NCI-H2227 (cell line): ENCODE measurements at regions not wholly inside any gene's neighbourhood (a gene's known extent, or its start where the extent isn't known, plus 50 kb on each side); places are given as distances from the start of the nearest gene placed in this dataset.

Experiments
- DNase-seq: peaks from one replicate; lab custom pipeline; 2025; ENCODE audit not compliant: unreplicated experiment; lab: John Stamatoyannopoulos, UW

DNA sequence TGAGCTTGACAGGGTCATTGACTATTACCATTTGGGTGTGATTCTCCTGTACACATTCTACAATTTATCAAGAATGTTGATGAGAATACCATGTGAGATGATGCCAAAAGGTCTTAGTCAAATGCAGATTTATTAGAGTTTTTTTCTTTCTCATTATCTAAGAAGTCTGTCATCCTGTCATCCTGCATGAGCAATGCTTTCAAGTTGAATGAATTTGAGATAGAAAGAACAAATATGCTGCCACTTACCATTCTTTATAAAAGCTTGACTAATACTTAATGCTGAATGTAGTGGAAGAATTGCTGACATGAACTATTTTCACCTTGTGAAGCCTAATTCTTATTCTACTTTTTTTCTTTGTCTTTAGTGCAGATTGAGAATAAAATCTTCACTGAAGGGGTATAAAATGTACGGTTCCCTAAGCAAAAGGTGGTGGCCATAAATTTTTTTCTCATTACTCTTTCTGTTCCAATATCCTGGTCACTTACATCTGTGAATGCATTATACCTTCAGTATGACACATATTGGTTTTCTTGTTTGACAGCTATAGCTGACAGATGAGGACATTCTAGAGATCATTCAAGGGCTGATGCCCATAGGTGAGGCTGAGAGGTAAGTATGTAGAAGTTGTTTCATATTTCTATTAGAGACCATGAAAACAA is 1434.7 kb downstream of the SLITRK1 start:
- DNase-seq: no peak

DNA sequence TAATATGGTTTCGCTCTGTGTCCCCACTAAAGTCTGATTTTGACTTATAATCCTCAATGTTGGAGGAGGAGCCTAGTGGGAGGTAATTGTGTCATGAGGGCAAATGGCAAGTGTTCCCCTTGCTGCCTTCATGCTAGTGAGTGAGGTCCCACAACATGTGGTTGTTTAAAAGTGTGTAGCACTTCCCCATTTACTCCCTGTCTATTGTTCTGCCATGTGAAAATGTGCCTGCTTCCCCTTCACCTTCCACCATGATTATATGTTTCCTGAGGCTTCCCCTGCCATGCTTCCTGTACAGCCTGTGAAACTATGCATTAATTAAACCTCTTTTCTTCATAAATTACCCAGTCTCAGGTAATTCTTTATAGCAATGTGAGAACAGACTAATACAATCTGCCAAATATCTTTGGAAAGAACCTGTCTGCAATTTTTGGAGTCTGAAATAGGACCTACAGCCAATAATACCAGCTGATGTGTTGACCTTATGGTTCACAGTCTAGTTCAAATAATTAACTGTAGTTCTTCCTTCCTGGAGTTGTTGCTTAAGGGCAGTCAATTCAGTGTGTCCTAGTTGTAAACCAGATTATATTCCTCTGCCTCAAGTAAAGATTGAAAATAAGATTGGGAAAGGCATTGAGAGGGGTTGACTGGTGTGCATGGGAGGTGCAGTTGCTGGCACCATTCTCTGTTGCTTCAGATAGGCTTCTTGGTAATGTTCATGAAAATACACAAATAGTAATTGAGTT is 1442.9 kb downstream of the SLITRK1 start:
- DNase-seq: no peak

DNA sequence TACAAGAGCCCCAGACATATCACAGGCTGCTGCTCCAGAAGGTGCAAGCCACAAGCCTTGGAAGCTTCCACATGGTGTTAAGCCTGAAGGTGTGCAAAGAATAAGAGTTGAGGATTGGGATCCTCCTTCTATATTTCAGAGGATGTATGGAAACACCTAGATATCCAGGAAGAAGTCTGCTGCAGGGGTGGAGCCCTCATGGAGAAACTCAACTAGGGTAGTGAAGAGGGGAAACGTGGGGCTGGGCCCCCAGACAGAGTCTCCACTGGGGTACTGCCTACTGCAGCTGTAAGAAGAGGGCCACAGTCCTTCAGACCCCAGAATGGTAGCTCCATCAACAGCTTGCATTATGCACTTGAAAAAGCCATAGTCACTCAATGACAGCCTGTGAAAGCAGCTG is 1444.0 kb downstream of the SLITRK1 start:
- no peak for DNase-seq

DNA sequence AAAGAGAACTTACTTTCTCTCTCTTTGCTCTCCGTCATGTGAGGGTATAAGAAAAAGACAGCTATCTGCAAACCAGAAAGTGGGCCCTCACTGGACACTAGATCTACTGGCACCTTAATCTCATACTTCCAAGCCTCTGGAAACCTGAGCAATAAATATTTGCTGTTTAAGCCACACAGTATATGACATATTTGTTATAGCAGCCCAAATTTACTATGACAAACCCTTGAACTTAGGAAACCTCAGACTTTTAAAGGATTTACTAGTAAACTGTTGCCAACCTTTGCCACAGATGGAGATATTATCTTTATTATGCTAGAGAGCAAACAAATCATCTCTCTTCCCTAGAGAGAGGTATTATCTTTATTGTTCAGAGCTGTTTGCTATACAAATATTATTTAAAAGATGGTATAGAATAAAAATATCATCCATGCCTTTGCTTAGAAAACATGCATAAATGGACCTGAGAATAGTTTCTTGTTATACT is 1446.1 kb downstream of the SLITRK1 start:
- DNase-seq: no peak

DNA sequence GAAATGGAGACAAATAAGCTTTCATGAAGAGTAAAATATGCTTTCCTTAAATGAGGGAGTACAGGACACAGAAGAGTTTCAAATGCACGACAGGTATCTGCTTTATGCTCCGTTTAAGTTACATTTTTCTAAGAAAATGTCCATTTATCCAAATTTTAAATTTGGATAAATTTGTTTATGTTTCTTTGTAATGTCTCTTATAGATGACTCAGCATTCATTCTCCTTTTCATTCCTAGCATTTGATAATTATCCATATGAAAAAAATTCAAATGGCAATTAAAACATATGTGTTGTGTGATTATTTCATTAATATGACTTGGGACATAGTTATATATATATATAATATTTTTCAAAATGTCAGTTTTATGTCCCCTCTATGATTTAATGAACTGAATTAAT is 1449.3 kb downstream of the SLITRK1 start:
- no peak for DNase-seq

DNA sequence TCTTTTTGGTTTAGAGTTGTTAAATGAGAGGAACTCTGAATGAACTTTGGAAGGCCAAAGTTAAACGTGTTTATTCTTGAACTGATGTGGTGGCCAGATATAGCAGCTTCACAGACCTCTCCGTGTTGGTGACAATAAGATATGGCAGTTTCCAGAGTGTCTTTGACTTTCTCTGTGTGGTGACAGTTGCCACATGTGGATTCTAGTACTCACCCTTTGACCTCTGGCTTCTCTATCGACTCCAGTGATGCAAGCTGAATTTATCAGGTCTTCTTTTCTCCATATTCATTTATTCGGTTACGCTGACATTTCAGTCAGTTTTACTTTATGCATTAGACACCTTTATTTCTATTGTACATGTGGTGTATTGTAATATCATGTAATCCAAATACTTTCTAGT is 1469.5 kb downstream of the SLITRK1 start:
- DNase-seq: no peak

DNA sequence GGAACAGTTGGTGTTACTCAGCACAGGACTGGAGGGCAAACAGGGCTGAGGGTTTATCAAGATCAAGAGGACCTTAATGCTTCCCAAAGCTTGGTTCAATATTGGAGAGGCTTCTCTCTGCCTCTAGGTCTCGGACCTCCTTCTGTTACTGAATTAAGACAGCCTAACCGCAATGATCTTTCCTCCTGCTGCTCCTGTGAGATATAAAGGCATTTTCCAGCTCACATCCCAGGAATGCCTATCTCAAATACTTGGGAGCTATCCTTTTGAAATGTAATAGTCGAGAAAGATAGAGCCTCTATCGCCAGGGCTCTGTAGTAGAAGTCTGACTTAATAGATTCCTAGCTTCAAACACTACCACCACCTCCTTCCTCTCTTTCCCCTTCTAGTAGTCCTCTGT is 1475.0 kb downstream of the SLITRK1 start:
- DNase-seq: no peak

DNA sequence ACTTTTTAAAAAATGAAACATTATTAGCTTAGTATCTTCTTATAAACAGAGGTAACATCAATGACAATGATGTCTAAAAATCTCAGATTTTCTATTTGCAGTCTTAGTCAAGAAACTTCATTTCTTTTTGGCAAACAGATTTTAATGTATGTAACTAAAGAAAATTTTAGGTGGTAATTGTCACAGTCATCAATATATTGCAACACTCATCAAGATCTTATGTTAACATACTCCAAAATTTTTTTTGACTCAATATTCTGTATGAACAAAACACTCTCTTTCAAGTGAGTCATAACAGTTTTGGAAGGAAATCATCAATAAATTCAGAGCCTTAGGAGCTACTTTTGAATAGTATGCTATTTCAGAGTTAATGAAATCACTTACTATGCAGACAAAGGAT is 1507.6 kb downstream of the SLITRK1 start:
- DNase-seq: no peak

DNA sequence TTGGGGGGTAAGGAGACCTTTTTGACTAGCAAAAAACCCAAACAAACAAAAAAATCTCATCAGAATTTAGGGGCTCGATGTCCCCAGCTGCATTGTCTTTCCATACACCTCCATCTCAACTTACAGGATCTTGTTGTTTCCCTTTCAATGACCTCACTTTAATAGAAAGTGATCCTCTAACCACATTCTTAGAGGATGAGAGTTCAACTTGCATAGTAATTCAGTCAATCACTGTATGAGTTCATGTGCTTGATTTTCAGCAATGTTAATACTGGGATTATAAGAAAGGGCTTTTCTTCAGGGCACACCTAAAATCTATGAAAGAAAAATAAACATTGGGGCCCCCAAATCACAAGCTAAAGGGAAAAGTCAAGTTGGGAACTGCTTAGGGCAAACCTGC is 1512.0 kb downstream of the SLITRK1 start:
- DNase-seq: no peak

DNA sequence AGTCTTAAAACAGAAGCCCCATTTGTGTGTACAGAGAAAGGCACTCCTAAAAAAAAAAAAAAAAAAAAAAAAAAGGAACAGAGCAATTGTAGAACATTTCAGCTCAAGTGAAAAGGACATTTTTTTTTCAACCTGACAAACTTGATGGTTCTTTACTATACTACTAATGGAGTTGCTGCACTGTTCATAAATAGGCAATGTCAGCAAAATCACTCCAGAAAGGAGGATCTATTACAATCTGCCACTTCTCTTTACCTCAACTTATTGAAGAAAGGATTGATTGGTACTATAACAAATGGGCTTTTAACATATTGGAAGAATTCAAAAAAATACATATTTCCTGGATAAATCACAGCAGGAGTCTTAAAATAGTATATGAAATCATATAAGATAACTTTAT is 1517.7 kb downstream of the SLITRK1 start:
- no peak for DNase-seq

DNA sequence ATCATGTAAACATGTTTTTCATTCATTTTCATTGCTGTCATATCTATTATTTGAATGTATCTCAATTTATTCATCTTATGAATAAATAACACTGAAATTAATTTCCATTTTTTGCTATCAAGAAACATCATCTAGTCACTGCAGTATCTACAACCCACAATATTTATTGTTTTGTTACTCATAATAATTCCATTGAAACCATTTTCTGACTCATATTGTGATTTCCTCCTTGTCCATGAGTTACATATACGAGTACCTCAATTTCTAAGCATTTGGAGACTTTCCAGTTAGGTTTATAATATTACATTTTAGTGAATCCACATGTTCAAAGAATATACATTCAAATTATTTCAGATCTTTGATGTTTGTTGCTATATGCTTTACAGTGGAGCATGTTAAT is 1524.0 kb downstream of the SLITRK1 start:
- no peak for DNase-seq

DNA sequence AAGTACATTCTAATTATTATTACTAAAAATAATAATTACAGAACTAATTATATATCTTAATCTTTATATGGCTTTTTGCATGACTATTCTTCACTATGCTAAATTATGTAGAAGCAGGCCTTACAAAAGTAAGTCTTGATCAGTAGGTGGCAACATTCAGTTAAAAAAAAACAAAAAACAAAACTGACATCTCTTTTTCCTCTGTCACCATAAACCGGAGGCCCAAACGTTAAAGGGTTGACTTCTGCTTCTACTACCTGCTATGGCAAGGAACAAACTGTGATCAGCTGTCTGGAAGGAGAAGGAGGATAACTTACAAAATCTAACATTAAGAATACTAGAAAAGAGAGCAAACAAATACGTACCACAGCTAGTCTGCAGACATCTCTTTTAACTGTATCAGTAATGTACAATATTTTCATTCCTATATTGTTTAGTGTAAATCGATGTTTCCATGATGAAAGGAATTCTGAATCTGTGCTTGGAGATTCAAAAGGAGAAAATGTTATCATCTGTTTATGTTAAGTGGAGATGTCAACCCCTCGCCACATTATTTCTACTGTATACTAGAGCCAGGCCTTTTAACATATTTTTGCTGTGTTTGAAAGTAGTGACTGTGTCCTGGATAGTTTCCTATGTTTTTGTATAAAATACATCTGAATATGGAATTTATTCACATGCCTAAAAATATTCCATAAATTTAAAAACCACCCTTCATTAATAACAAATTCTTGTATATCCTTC is 1525.4 kb downstream of the SLITRK1 start:
- no peak for DNase-seq

DNA sequence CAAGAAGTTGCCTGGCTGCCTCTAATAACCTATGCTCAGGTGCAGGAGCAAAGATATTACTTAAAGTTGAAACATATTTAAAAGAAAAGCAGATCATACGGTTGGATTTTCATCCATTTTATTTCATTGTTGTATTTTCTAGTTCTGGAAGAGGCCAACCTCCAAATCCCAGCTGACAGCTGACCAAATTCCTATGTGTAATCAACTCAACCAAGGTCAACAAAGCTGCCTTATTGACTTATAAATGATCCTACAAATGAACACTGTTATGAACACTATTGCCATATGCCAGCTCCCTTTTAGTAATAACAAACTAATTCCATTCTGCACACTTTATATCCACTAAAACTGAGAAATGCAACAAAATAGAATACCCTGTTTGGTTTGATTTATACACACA is 1537.4 kb downstream of the SLITRK1 start:
- no peak for DNase-seq

DNA sequence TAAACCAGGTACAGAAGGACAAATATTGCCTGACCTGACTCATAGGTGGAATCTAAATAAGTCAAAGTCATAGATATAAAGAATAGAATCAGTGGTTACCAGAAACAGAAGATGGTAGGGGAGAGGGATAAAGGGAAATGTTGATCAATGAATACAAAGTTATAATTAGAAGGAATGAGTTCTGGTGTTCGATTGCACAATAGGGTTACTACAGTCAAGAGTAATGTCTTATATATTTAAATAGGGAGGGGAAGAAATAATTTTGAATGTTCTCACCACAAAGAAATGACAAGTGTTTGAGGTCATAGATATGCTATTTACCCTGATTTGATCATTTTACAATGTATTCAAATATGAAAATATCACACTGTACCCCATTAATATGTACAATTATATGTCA is 1541.2 kb downstream of the SLITRK1 start:
- DNase-seq: no peak

DNA sequence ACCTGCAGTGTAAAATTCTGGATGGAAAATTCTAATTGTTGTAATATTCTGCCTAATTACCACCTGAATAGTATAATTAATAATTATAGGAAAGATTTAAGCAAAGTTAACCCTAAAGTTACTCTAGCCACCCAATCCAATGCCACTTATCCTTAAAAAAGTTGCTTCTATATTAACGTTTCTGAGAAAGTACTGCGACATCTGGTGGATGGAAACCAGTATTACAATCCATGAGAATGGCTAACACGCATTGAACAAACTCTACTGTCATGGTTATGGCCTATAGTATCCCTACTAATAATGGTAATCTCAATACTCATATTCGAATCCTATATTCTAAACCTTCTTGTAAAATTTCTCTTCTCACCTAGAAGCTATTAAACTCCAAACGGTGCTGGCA is 1551.8 kb downstream of the SLITRK1 start:
- no peak for DNase-seq

DNA sequence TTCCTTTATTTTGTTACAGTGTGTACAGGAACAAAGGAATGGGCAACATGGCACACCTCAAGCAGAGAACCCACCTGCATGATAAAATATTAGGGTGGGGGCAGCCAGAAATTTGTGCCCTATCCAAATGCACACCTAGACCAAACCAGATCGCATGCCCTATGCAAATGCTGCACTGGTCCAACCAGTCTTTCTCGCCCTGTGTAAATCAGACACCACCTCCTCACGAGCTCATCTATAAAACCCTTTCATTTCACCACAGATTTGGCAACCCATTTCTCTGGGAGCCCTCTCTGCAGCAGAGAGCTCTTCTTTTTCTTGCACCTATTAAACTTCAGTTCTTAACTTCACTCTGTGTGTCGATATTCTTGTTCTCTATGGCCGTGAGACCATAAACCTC is 1559.2 kb downstream of the SLITRK1 start:
- DNase-seq: no peak

DNA sequence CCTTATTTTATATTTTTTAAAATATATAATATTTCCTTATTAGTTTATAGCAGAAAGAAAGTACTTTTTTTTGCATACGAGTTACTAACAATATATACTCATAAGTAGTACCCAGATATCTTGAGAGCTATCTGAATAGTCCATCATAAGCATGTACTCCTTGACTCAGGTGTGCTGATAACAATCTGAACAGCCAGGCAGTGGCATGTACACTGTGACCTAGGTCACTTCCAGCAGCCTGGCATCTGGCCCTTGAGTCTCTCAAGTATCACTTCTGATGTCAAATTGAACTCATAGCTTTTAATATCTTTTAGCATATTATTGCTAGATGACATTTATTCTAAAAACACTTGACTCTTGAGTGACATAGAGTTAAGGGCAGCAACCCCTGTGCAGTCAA is 1576.7 kb downstream of the SLITRK1 start:
- DNase-seq: no peak

DNA sequence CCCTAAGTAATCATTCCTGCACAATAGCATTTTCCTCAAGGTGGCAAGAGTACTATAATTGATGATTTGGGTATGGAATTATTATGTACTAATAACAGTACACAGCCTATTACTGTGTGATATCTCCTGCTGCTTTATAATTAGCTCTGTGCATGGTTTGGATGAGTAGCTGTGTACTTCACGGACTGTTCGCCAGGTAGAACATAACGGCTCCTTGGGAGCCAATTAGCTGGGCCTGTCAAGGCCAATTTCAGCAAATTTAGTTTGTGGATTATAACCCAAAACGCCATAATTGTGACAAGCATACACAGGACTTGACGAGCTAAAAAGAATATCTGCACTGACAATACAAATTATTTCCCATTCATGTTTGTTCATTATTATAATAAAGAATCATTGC is 1584.2 kb downstream of the SLITRK1 start:
- no peak for DNase-seq

DNA sequence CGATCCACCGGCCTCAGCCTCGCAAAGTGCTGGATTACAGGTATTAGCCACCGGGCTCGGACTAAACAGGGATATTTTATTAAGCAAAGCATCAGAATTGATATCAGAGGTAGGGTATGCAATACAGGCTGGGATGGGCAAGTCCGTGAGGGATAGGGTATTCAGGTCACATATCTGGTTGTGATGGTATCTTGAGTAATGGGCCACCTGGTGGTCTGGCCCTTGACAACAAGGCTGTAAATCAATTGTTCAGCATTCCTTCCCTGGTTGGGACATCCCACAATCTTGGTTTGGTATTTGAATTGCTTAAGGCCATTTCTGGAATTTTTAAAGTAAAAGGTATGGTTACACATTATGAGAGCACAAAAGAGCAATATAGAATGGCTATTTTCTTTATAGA is 1588.0 kb downstream of the SLITRK1 start:
- no peak for DNase-seq

DNA sequence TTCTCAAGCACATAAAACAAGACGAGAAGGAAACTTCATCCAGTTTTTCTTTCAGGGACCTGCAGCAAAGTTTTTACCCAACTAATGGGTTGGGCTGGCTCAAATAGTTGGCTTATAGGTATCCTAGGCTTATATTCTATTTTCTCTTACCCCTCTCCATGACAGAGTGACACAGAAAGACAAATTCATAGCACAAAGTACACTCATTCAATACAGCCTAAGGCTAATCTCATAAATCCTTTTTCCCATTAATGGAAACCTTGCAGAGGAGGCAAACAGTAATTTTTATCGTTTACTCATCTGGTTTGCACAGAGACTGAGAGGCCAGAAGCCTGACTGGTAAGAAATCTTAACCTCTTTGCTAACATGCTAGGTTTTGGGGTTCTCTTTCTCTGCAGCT is 1589.9 kb downstream of the SLITRK1 start:
- no peak for DNase-seq

DNA sequence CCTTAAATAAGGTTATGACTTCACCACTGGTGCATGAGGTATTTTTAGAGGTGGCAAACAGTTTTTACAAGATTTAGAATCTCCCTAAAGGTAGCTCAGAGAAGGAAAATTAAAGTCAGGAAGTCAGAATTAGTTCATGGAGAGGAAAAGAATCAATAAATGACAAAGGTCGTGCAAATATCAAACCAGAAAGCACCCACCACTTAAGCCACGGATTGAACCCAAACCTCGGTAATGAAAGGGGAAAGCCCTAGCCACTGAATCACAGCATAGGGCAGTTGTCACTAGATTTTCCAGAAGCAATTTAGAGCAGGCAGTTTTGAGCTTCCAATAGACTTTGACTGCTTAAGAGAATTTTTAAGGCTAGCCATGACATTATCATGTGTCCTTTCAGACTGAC is 1590.4 kb downstream of the SLITRK1 start:
- no peak for DNase-seq

DNA sequence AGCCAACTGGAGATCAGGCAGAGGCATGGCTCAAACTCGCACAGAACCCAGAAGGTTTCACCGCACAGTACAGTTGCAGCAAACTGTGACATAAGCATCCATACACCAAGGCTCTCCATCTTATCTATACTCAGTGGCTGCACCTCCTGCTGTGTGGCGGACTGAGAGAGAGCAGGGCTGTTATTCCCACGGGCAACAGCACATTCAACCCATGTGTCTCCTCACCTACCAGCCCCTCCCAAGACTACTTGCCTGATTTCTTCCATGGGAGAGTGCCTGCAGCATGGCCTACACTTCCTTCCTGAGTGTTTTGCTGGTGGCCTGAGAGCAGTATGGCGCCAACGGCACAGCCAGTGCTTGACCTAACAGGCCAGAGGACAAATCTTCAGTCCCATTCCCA is 1606.6 kb downstream of the SLITRK1 start:
- DNase-seq: no peak
